ENCODE measurements at regions not wholly inside any gene's neighbourhood (a gene's known extent, or its start where the extent isn't known, plus 50 kb on each side); places are given as distances from the start of the nearest gene placed in this dataset.

- TF ChIP-seq POLR2A (IDR thresholded peaks at IDR 0.05) (no peak), CTCF (IDR thresholded peaks at IDR 0.05) (no peak)
Observed at GRCh38 chrX:13120017-13120416, 75.6 kb upstream of the FAM9C start.

All from transverse colon (tissue), 3 donors.